ENCODE measurements at regions not wholly inside any gene's neighbourhood (a gene's known extent, or its start where the extent isn't known, plus 50 kb on each side); places are given as distances from the start of the nearest gene placed in this dataset.

- no peak for DNase-seq (ENCODE audit: low read depth)
- no peaks in the 10 kb centered on the region for H3K36me3 ChIP-seq (ENCODE audit: control insufficient read depth, insufficient read depth, low read length)
- FAIRE-seq = no peak
- TF ChIP-seq, protein P1, sequence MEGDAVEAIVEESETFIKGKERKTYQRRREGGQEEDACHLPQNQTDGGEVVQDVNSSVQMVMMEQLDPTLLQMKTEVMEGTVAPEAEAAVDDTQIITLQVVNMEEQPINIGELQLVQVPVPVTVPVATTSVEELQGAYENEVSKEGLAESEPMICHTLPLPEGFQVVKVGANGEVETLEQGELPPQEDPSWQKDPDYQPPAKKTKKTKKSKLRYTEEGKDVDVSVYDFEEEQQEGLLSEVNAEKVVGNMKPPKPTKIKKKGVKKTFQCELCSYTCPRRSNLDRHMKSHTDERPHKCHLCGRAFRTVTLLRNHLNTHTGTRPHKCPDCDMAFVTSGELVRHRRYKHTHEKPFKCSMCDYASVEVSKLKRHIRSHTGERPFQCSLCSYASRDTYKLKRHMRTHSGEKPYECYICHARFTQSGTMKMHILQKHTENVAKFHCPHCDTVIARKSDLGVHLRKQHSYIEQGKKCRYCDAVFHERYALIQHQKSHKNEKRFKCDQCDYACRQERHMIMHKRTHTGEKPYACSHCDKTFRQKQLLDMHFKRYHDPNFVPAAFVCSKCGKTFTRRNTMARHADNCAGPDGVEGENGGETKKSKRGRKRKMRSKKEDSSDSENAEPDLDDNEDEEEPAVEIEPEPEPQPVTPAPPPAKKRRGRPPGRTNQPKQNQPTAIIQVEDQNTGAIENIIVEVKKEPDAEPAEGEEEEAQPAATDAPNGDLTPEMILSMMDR (IDR thresholded peaks at IDR 0.05; ENCODE audit: insufficient read depth, low read length, severe bottlenecking) = no peak
- H3K27me3 ChIP-seq (ENCODE audit: control insufficient read depth, insufficient read depth, low read length) = peaks cover 1% of the 10 kb centered on the region
- no peak overlapping the region for H3K4me3 ChIP-seq (ENCODE audit: low read depth, low read length)
These were observed 156.9 kb upstream of the CIBAR2 start for GRCh38 chr16:85269165-85269564.

DNA sequence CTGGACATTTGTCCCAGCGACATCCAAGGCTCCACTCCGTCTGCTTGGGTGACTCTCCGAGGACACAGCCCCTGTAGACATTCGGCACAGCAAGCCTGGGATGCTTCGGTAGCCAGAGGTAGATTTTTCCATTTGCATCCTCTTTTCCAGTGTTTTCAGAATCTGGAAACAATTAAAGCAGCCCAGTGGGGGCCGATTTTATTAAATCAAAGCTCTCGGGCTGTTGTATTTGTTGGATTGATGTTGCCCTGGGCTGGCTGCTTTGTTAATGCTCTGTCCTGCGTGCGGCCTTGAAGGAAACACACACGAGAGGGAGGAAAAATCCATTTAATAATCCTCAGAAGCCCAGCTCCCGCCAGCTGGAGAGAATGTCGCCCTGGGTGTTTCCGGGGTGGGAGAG, 158.1 kb upstream of the CIBAR2 start:
- FAIRE-seq (peak; percentile 36), DNase-seq (ENCODE audit: low read depth) (no peak)
- TF ChIP-seq, protein P1 (IDR thresholded peaks at IDR 0.05; ENCODE audit: insufficient read depth, low read length, severe bottlenecking) = no peak
- no peak overlapping the region for H3K4me3 ChIP-seq (ENCODE audit: low read depth, low read length)
- H3K36me3 ChIP-seq (ENCODE audit: control insufficient read depth, insufficient read depth, low read length) = no peaks in the 10 kb centered on the region
- peaks cover 1% of the 10 kb centered on the region for H3K27me3 ChIP-seq (ENCODE audit: control insufficient read depth, insufficient read depth, low read length)

DNA sequence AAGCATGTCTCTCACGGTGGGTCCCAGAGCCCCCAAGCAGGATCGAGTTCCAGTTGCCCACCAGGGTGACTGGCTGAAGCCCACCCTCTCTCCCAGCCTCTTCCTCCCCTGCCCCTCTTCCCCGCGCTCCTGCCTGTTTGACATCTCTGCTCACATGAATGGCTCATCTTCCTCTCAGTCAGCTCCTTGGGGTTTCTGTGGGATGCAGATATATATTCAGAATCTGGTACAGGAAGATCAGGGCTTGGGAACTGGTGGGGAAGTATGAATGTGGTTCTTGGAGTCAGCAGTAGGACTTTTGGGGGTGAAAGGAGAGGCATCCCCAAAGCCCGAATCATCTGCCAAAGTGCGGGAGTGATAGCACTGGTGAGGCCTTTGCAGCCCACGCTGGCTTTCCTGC, 158.9 kb upstream of the CIBAR2 start:
- Histone ChIP-seq H3K4me3 (ENCODE audit: low read depth, low read length) (no peak overlapping the region), H3K36me3 (ENCODE audit: control insufficient read depth, insufficient read depth, low read length) (no peaks in the 10 kb centered on the region), H3K27me3 (ENCODE audit: control insufficient read depth, insufficient read depth, low read length) (peaks cover 1% of the 10 kb centered on the region)
- TF ChIP-seq, protein P1 (IDR thresholded peaks at IDR 0.05; ENCODE audit: insufficient read depth, low read length, severe bottlenecking) = no peak
- no peak for FAIRE-seq
- no peak for DNase-seq (ENCODE audit: low read depth)

DNA sequence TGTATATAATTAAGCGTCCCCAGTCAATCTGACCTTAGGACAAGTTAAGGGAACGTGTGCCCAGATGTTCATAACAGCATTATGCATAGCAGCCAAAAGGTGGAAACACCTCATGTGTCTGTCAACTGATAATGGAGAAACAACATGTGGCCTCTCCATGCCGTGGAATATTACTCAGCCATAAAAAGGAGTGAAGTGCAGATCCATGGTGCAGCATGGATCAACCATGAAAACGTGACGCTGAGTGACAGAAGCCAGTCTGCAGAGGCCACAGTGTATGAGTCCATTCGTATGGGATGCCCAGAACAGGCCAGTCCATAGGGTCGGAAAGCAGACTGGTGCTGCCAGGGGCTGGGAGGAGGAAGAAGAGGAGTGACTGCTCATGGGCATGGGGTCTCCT, 161.0 kb upstream of the CIBAR2 start:
- H3K4me3 ChIP-seq (ENCODE audit: low read depth, low read length) = no peak overlapping the region
- no peaks in the 10 kb centered on the region for H3K36me3 ChIP-seq (ENCODE audit: control insufficient read depth, insufficient read depth, low read length)
- FAIRE-seq (no peak), DNase-seq (ENCODE audit: low read depth) (no peak)
- peaks cover 1% of the 10 kb centered on the region for H3K27me3 ChIP-seq (ENCODE audit: control insufficient read depth, insufficient read depth, low read length)
- TF ChIP-seq, protein P1 (IDR thresholded peaks at IDR 0.05; ENCODE audit: insufficient read depth, low read length, severe bottlenecking) = no peak

- H3K27me3 ChIP-seq (ENCODE audit: control insufficient read depth, insufficient read depth, low read length) = peaks cover 1% of the 10 kb centered on the region
- TF ChIP-seq, protein P1 (IDR thresholded peaks at IDR 0.05; ENCODE audit: insufficient read depth, low read length, severe bottlenecking) = no peak
- FAIRE-seq = no peak
- no peaks in the 10 kb centered on the region for H3K36me3 ChIP-seq (ENCODE audit: control insufficient read depth, insufficient read depth, low read length)
- DNase-seq (ENCODE audit: low read depth) = no peak
- H3K4me3 ChIP-seq (ENCODE audit: low read depth, low read length) = no peak overlapping the region
These were observed 162.2 kb upstream of the CIBAR2 start for GRCh38 chr16:85274501-85274900.

- TF ChIP-seq, protein P1 (IDR thresholded peaks at IDR 0.05; ENCODE audit: insufficient read depth, low read length, severe bottlenecking) = no peak
- Histone ChIP-seq H3K4me3 (ENCODE audit: low read depth, low read length) (no peak overlapping the region), H3K36me3 (ENCODE audit: control insufficient read depth, insufficient read depth, low read length) (no peaks in the 10 kb centered on the region), H3K27me3 (ENCODE audit: control insufficient read depth, insufficient read depth, low read length) (peaks cover 1% of the 10 kb centered on the region)
- DNase-seq (ENCODE audit: low read depth) (no peak), FAIRE-seq (no peak)
These were observed 162.7 kb upstream of the CIBAR2 start for GRCh38 chr16:85274924-85275323.

All from bronchial epithelial cell (primary cell).